Endothelial cell (in vitro differentiated cells): ENCODE measurements at regions not wholly inside any gene's neighbourhood (a gene's known extent, or its start where the extent isn't known, plus 50 kb on each side); places are given as distances from the start of the nearest gene placed in this dataset.

Source experiments
- DNase-seq: peaks from one replicate; pipeline ENCODE4 v3.0.0; 2021; ENCODE audit warnings: low spot score
- H3K27ac Mint-ChIP-seq: one replicate; pipeline ENCODE4 v1.8.0; 2021; ENCODE audit warnings: mixed read lengths, inconsistent platforms; ENCODE audit not compliant: unreplicated experiment
- H3K27me3 Mint-ChIP-seq: one replicate; pipeline ENCODE4 v1.8.0; 2021; ENCODE audit warnings: mild to moderate bottlenecking, moderate library complexity, mixed read lengths, inconsistent platforms; ENCODE audit not compliant: unreplicated experiment
- H3K36me3 Mint-ChIP-seq: one replicate; pipeline ENCODE4 v1.8.0; 2021; ENCODE audit warnings: mild to moderate bottlenecking, low read depth, mixed read lengths, inconsistent platforms; ENCODE audit not compliant: unreplicated experiment
- H3K4me1 Mint-ChIP-seq: one replicate; pipeline ENCODE4 v1.8.0; 2021; ENCODE audit warnings: mild to moderate bottlenecking, mixed read lengths, inconsistent platforms; ENCODE audit not compliant: unreplicated experiment
- H3K4me3 Mint-ChIP-seq: one replicate; pipeline ENCODE4 v1.8.0; 2021; ENCODE audit warnings: mild to moderate bottlenecking, mixed read lengths, inconsistent platforms; ENCODE audit not compliant: unreplicated experiment
- H3K9me3 Mint-ChIP-seq: one replicate; pipeline ENCODE4 v1.8.0; 2021; ENCODE audit warnings: mixed read lengths, inconsistent platforms; ENCODE audit not compliant: unreplicated experiment
- CTCF ChIP-seq: fragments of 200-600 bp; sonication (generic); IDR thresholded peaks from one replicate; pipeline ENCODE4 v1.5.0; 2021; ENCODE audit warnings: antibody characterized with exemption; ENCODE audit not compliant: unreplicated experiment

GRCh38 chr19:30884146-30884812 lies 465.0 kb downstream of the TSHZ3 start:
- no peak for TF ChIP-seq CTCF
- no peaks in the 10 kb centered on the region for H3K9me3 Mint-ChIP-seq
- H3K4me1 Mint-ChIP-seq: peaks cover 10% of the 10 kb centered on the region
- no peak for DNase-seq
- H3K36me3 Mint-ChIP-seq: no peaks in the 10 kb centered on the region
- H3K27me3 Mint-ChIP-seq: no peaks in the 10 kb centered on the region
- no peak overlapping the region for H3K27ac Mint-ChIP-seq
- H3K4me3 Mint-ChIP-seq: no peak overlapping the region

DNA sequence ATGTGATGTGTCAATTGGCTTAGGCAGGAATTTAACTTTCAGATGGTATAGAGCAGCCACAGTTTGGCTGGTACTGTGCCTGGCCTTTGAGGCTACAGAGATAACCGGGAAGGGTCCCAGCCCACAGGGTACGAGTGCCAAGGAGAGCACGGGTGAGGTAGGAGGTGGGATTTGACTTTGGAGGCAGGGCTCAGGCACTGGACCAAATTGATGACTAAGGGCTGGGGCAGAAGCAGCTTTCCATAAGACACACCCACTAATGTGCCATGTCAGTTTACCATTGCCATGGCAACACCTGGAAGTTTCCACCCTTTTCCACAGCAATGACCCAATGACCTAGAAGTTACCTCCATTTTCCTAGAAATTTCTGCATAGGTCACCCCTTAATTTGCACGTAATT lies 466.2 kb downstream of the TSHZ3 start:
- Mint-ChIP-seq H3K36me3 (no peaks in the 10 kb centered on the region), H3K4me3 (no peak overlapping the region), H3K9me3 (no peaks in the 10 kb centered on the region), H3K27me3 (no peaks in the 10 kb centered on the region), H3K27ac (no peak overlapping the region), H3K4me1 (peaks cover 14% of the 10 kb centered on the region)
- TF ChIP-seq CTCF: no peak
- no peak for DNase-seq

DNA sequence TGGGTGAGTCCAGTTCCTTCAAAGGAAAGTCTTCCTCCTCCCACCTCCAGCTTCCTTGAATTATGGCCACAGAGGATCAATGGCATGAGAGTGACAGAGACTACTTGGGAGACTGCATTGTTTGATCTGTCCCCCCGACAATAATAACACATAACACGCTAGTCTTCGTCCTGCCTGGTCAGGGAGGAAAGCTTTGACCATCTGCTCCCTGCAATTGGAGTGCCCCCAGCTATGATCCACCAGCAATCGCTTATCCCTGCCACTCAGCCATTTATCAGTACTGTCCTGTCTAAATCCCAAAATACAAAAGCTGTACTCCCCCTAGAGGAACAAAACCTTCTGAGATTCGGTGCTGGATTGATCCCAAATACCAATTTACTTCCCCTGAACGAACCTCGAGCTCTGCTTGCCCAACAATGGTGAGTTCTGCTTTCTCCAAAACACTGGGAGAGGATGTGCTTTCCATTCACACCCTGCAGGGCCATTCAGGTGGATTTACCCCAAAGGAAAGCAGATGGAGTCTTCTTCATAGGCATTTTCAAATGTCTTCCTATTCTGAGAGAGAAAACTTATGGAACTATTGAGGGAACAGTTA lies 466.7 kb downstream of the TSHZ3 start:
- no peaks in the 10 kb centered on the region for H3K36me3 Mint-ChIP-seq
- no peaks in the 10 kb centered on the region for H3K9me3 Mint-ChIP-seq
- no peaks in the 10 kb centered on the region for H3K27me3 Mint-ChIP-seq
- peak; percentile 19 for TF ChIP-seq CTCF
- no peak overlapping the region for H3K27ac Mint-ChIP-seq
- no peak overlapping the region for H3K4me3 Mint-ChIP-seq
- no peak for DNase-seq
- H3K4me1 Mint-ChIP-seq: peaks cover 15% of the 10 kb centered on the region

GRCh38 chr19:30881930-30882329 lies 467.3 kb downstream of the TSHZ3 start:
- peaks cover 17% of the 10 kb centered on the region for H3K4me1 Mint-ChIP-seq
- H3K27ac Mint-ChIP-seq: no peak overlapping the region
- H3K27me3 Mint-ChIP-seq: no peaks in the 10 kb centered on the region
- H3K36me3 Mint-ChIP-seq: no peaks in the 10 kb centered on the region
- TF ChIP-seq CTCF: no peak
- H3K9me3 Mint-ChIP-seq: no peaks in the 10 kb centered on the region
- DNase-seq: no peak
- H3K4me3 Mint-ChIP-seq: no peak overlapping the region

DNA sequence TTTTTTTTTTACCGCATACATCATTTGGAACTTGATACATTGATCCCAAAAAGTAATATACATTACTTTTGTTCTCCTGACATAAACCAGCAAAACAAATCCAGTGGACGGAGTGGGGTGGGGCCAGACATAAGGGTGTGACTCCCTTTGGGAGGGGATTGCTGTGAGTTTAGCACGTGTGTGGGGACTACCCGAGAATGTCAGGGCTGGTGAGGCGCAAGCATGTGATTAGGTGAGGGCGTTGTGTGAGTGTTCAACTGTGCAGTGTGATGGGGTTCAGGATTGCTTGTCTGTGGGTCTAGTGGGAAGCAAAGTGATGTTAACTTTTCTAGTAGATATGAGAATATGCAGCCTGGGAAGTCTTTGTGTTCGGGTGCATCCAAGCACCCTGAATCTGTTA lies 468.0 kb downstream of the TSHZ3 start:
- Mint-ChIP-seq H3K9me3 (no peaks in the 10 kb centered on the region), H3K36me3 (no peaks in the 10 kb centered on the region), H3K4me1 (peaks cover 17% of the 10 kb centered on the region), H3K27me3 (no peaks in the 10 kb centered on the region), H3K27ac (no peak overlapping the region), H3K4me3 (no peak overlapping the region)
- DNase-seq: no peak
- TF ChIP-seq CTCF: no peak
